ENCODE measurements at regions not wholly inside any gene's neighbourhood (a gene's known extent, or its start where the extent isn't known, plus 50 kb on each side); places are given as distances from the start of the nearest gene placed in this dataset.

DNA sequence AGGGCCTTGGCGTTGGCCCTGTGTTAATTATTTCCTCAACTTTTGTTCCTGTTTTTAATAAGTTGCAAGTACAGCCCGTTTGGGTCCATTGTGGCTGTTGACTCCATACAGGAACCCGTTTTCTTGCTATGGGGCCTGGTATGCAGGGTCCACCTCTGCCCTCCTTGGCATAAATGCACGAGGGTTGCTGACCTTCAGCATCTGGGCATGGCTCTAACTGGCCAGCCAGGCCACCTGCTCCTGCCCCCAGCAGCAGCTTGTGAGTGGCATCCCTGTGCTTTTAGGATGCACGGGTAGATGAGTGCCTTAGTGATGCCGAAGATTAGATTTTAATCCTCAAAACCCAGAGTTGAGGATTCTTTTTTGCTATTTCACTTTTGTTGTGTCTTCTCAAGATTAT lies 123.2 kb downstream of the GLRX3 start:
- no peak for DNase-seq
- Histone ChIP-seq H2BK12ac (ENCODE audit: insufficient read length, low read depth, low read length) (no peak overlapping the region), H4K91ac (ENCODE audit: insufficient read length, low read depth, low read length) (no peak overlapping the region), H3K9ac (ENCODE audit: extremely low read depth, insufficient read length, low read length) (no peak overlapping the region), H3K79me2 (ENCODE audit: insufficient read depth, low read length) (no peaks in the 10 kb centered on the region), H3K9me3 (ENCODE audit: control insufficient read depth, low read depth, low read length) (peaks cover 18% of the 10 kb centered on the region), H2BK20ac (ENCODE audit: low read depth, low read length, poor library complexity, severe bottlenecking) (no peak overlapping the region), H2BK15ac (ENCODE audit: low read depth, low read length) (no peak overlapping the region), H3K14ac (ENCODE audit: insufficient read depth, low read length) (no peak overlapping the region), H3K4me2 (ENCODE audit: insufficient read depth, insufficient read length, low read length) (no peak overlapping the region), H3K4ac (ENCODE audit: low read depth, low read length) (no peak overlapping the region), H2BK5ac (ENCODE audit: insufficient read length, low read length) (no peak overlapping the region), H3K18ac (ENCODE audit: insufficient read length, low read depth, low read length) (no peak overlapping the region), H2AFZ (ENCODE audit: low read length) (no peak overlapping the region), H3T11ph (ENCODE audit: low read length) (no peak overlapping the region), H3K27ac (ENCODE audit: insufficient read length, low read depth, low read length) (no peak overlapping the region), H3K4me1 (ENCODE audit: insufficient read depth, low read length) (no peaks in the 10 kb centered on the region), H4K8ac (replicated peaks; ENCODE audit: insufficient read length, low read depth, low read length) (no peak overlapping the region), H3K79me1 (ENCODE audit: insufficient read depth, low read depth, low read length, poor library complexity, severe bottlenecking) (no peaks in the 10 kb centered on the region), H2BK120ac (ENCODE audit: low read depth, low read length, poor library complexity, severe bottlenecking) (no peak overlapping the region), H4K5ac (ENCODE audit: insufficient read length, low read depth, low read length) (no peak overlapping the region), H2AK5ac (ENCODE audit: insufficient read length, low read length) (no peak overlapping the region), H3K23me2 (ENCODE audit: insufficient read length, low read depth, low read length, poor library complexity, severe bottlenecking) (peaks cover 2% of the 10 kb centered on the region), H4K20me1 (ENCODE audit: control insufficient read depth, insufficient read depth, insufficient read length) (no peaks in the 10 kb centered on the region), H3K23ac (ENCODE audit: insufficient read length, low read depth, low read length) (no peak overlapping the region), H3K56ac (ENCODE audit: insufficient read length, low read depth, low read length) (no peak overlapping the region), H3K27me3 (ENCODE audit: insufficient read depth, low read length) (no peaks in the 10 kb centered on the region)
- Mint-ChIP-seq H3K27ac (no peak overlapping the region), H3K27me3 (ENCODE audit: low read depth) (peaks cover 3% of the 10 kb centered on the region; the same call in 1 of the 2 replicates), H3K4me3 (no peak overlapping the region), H3K4me1 (peaks cover 3 to 6% of the 10 kb centered on the region in 2 experiments; a peak in 2 of 4 replicates), H3K9me3 (peaks cover 46 to 66% of the 10 kb centered on the region in 2 experiments), H3K36me3 (ENCODE audit: insufficient read depth in 1 of 3, low read depth in 3 of 3) (peaks cover 1 to 11% (median 9%) of the 10 kb centered on the region in 3 experiments; a peak in 3 of 7 replicates)
- TF ChIP-seq, protein P1, sequence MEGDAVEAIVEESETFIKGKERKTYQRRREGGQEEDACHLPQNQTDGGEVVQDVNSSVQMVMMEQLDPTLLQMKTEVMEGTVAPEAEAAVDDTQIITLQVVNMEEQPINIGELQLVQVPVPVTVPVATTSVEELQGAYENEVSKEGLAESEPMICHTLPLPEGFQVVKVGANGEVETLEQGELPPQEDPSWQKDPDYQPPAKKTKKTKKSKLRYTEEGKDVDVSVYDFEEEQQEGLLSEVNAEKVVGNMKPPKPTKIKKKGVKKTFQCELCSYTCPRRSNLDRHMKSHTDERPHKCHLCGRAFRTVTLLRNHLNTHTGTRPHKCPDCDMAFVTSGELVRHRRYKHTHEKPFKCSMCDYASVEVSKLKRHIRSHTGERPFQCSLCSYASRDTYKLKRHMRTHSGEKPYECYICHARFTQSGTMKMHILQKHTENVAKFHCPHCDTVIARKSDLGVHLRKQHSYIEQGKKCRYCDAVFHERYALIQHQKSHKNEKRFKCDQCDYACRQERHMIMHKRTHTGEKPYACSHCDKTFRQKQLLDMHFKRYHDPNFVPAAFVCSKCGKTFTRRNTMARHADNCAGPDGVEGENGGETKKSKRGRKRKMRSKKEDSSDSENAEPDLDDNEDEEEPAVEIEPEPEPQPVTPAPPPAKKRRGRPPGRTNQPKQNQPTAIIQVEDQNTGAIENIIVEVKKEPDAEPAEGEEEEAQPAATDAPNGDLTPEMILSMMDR (conservative IDR thresholded peaks at IDR 0.05), result no peak
- no CpG with 5 or more reads among the region's 6 CpGs for WGBS (ENCODE audit: extremely low coverage, insufficient read length, low lambda C conversion rate)

Data from H9 (cell line).